ENCODE measurements at regions not wholly inside any gene's neighbourhood (a gene's known extent, or its start where the extent isn't known, plus 50 kb on each side); places are given as distances from the start of the nearest gene placed in this dataset.

- DNase-seq: no peak
These were observed 147.4 kb upstream of the STK17B start for GRCh38 chr2:196318517-196319377.

GRCh38 chr2:196322973-196323810, 151.8 kb upstream of the STK17B start:
- DNase-seq: no peak

- no peak for DNase-seq
These were observed 152.8 kb upstream of the STK17B start for GRCh38 chr2:196324211-196324610.

GRCh38 chr2:196328088-196328680, 156.8 kb upstream of the STK17B start:
- no peak for DNase-seq

DNA sequence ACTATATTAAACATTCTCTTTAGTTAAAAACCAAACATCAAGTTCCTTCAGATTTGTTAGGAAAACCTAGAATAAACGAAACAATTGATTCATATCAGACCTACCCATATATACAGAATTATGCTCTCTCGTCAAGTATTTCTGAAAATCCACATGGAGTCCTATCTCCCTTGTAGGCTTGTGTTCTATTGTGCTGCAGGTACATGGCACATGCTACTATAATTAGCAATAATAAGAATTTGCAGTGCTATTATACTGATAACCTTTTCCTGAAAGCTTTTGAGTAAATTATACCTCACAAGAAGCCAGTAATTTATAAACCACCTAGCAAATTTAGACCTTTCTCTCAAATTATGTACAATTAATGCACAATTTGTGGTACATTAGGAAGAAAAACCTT, 158.6 kb upstream of the STK17B start:
- no peak for DNase-seq

GRCh38 chr2:196330645-196331044, 159.3 kb upstream of the STK17B start:
- no peak for DNase-seq

DNA sequence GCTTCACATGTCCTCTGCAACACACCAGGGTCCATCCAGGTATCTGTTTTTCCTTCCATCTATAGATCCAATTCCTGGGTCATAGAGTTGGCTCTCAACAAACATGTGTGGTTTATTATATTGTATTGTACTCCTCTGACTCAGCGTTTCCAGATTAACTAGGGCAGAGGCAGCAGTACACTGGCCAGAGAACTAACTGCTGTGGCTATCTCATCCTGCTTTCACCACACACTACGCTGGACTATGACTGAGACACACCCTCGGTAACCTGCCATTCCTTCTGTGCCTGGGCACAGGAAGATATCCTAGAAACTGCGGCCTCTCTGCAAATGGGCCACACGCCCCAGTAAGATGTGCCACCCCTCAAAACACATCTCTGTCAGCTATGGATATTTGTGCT, 159.8 kb upstream of the STK17B start:
- no peak for DNase-seq

DNA sequence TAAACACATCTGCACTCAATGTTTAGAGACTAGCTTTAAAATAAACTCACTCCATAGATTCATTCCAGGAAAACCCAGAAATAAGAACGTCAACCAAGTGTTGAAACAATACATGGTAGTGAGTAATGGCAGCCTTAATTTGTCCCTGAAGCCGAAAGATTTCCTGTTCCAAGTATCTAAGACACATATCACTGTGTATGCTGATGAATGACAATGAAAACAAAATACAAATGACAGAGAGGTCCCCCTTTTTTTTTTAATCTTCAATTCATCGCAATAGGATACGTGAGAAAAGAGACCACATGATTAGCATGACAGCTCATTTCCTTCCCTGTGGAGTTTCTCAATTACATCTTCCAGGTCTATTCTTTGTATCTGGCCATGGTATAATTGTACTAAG, 160.5 kb upstream of the STK17B start:
- DNase-seq: no peak

- DNase-seq: no peak
These were observed 162.0 kb upstream of the STK17B start for GRCh38 chr2:196333397-196333796.

DNA sequence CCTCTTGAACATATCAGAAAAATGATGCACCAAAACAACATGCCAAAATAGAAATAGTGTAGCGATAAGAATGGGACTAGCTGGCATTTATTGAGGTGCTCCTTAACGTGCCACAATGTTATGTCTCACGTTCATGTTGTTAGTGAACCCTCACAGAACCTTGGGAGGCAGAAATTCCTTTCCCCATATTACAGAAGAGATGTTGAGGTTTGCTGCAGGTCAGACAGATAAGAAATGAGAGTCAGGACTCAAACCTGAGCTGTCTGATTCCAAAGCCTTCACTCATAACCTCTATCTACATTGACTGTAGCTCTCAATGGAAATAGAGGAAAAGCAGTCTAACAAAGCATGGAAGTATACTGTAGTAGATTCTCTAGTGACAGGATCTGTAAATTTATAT, 163.3 kb upstream of the STK17B start:
- no peak for DNase-seq

GRCh38 chr2:196335221-196335634, 163.8 kb upstream of the STK17B start:
- no peak for DNase-seq

DNA sequence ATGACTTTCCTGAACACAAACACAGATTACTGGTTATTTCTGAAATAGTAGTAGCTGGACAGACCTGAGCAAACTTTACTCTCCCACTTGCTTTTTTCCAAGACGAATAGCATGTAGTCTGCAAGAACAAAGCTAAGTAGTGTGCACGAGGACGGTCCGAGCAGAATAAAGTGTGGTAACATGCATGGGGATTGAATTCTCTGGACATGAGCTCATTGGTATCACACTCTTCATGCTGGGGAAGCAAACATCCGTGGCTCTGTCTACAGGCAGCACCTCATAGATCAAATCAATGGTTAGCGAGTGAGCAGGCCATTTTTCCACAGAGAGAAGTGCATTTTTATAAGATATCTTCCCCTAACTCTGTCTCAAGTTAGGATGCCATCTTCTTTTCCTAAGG, 164.8 kb upstream of the STK17B start:
- no peak for DNase-seq

DNA sequence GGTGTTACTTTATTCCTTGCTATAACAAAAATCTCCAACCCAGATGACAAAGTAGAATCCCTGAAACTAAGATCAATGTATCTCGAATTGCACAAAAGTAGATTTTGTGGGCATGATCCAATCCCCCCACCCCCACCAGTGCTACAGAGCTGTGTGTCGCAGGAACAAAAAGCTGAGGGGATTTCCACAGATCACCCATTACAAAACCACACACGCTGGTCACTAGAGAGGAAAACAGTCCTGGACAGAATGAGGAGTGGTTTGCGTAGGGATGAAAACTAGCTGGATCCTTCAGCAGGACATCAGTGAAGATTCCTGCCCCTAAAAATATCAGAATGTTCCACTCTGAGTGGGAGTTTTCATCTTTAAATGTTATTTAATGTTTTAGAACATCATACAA, 165.3 kb upstream of the STK17B start:
- DNase-seq: no peak

DNA sequence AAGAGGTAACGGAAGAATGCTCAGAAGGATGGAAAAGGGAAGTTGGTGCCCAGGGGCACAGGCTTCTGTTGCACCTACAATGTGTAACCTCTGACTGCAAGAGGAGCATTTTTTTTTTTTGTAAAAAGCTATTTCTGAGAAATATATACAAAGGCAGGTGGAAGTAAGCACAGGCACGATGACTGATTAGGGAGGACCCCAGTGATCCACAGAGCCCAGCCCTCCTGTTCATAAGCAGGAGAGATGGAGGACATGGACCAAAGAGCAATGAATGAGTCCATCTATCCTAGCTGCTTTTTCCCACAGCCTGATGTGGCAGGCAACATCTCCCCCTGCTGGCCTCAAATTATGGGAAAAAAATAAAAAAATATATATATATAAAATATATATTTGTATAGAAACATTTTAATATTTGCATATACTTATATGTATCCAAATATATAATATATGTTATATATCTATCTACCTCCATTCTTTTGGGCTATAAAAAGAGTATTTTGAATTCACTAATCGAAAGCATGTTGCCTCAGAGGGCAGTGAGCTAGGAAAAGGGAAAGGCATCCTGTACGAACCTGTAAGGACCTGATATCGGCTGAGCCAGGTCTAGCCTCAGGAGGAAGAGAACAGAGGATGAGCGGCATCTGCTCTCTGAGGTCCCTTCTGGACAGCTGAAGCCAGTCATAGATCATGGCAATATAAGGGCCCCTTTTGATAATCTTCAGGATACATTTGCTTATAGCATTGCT, 166.0 kb upstream of the STK17B start:
- peak; percentile 42 for DNase-seq

GRCh38 chr2:196338440-196338839, 167.1 kb upstream of the STK17B start:
- DNase-seq: no peak

- DNase-seq: no peak
These were observed 170.0 kb upstream of the STK17B start for GRCh38 chr2:196341277-196341841.

DNA sequence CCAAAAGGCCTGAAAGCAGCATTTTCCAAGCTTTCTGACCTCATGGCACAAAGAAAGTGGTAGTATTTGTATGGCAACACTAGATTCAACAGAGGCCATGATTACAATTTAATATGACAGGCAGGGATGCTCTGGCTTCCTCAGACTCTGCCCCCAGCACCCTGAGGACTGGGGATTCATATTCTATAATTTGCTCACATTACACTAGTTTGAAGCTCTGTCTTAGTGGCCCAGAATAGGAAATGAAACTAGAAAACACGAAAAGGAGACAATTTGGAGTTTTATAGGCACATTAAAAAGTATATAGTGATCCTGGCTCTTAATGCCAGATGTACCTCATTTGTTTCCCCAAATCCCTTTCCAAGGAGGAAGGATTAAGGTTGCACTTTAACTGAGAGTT, 173.0 kb upstream of the STK17B start:
- DNase-seq: no peak

DNA sequence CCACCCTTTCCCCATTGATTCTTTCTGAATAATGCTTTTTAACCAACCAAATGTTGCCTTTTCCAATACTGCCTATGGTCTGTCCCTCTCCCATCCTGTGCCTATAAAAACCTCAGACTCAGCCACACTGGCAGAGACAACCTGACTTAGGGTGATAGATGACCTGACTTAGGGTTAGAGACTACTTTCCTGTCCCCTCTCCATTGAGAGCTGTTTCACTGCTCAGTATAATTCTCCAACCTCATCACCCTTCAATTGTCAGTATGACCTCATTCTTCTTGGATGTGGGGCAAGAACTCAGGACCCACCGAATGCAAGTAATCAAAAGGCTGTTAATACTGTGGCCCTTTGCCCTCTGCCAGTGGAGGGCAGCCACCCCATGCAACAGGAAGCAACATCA, 182.3 kb upstream of the STK17B start:
- DNase-seq: no peak

GRCh38 chr2:196354186-196354585, 182.8 kb upstream of the STK17B start:
- DNase-seq: no peak

DNA sequence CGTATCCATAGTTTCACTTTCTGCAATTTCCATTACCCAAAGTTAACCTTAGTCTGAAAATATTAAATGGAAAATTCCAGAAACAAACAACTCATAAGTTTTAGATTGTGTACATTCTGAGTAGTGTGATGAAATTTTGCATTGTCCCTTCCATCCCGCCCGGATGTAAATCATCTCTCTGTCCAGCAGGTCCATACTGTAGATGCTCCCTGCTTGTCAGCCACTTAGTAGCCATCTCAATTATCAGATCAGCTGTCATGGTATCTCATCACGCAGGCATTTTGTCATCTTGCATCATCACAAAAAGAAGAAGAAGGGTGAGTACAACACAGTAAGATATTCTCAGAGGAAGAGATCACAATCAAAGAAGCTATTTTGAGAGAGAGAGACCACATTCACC, 185.0 kb upstream of the STK17B start:
- no peak for DNase-seq

- DNase-seq: no peak
These were observed 189.3 kb upstream of the STK17B start for GRCh38 chr2:196360650-196361049.

GRCh38 chr2:196361606-196362326, 190.4 kb upstream of the STK17B start:
- no peak for DNase-seq
